Thyroid gland (tissue), 4 donors: ENCODE measurements at regions not wholly inside any gene's neighbourhood (a gene's known extent, or its start where the extent isn't known, plus 50 kb on each side); places are given as distances from the start of the nearest gene placed in this dataset.

Experiments used
- POLR2A ChIP-seq, 2 donors: fragments of 450-650 bp; IDR thresholded peaks; one replicate each; pipeline ENCODE4 v1.6.1; 2017; ENCODE audit warnings: antibody characterized with exemption in 2 of 2, mild to moderate bottlenecking in 2 of 2, moderate library complexity in 1 of 2
- TF ChIP-seq, protein P1 (sequence below), 6 experiments: fragments of 200-600 bp in 3 of 6; fragments of 450-650 bp in 3 of 6; sonication (generic) in 3 of 6; IDR thresholded peaks; one replicate each; pipeline ENCODE4 v1.5.1; 2016 to 2019; ENCODE audit warnings: antibody characterized with exemption in 6 of 6, mild to moderate bottlenecking in 2 of 6, inconsistent platforms in 1 of 6, moderate library complexity in 1 of 6

DNA sequence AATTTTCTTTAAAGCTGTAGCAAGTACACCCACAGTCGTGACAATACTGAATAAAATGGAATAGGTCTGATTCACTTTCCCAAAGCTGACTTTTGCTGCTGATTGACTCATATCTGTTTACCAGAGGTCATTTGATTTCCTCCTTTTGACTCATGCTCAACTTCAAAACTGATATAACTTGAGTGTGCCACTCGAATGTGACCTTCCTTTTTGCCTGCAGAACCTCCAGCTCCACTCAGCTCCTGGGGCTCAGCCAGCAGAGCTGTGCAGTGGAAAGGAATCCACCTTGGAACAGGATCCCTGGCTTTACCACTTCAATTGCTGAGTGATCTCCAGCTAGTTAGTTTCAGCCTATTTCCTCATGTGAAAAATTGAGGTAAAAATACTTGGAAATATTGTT, 84.1 kb downstream of the FEM1C start:
- TF ChIP-seq, protein P1, sequence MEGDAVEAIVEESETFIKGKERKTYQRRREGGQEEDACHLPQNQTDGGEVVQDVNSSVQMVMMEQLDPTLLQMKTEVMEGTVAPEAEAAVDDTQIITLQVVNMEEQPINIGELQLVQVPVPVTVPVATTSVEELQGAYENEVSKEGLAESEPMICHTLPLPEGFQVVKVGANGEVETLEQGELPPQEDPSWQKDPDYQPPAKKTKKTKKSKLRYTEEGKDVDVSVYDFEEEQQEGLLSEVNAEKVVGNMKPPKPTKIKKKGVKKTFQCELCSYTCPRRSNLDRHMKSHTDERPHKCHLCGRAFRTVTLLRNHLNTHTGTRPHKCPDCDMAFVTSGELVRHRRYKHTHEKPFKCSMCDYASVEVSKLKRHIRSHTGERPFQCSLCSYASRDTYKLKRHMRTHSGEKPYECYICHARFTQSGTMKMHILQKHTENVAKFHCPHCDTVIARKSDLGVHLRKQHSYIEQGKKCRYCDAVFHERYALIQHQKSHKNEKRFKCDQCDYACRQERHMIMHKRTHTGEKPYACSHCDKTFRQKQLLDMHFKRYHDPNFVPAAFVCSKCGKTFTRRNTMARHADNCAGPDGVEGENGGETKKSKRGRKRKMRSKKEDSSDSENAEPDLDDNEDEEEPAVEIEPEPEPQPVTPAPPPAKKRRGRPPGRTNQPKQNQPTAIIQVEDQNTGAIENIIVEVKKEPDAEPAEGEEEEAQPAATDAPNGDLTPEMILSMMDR (IDR thresholded peaks at IDR 0.05): no peak
- no peak for TF ChIP-seq POLR2A (IDR thresholded peaks at IDR 0.05)
